Adipocyte (in vitro differentiated cells): ENCODE measurements at regions not wholly inside any gene's neighbourhood (a gene's known extent, or its start where the extent isn't known, plus 50 kb on each side); places are given as distances from the start of the nearest gene placed in this dataset.

Experiments used
- DNase-seq: peaks from one replicate; pipeline ENCODE4 v3.0.0-alpha.2; 2015; ENCODE audit warnings: low read depth
- H3K27me3 ChIP-seq: replicated peaks from 2 replicates; pipeline ENCODE4 v1.7.0; 2013; ENCODE audit warnings: mild to moderate bottlenecking, low read length, moderate library complexity; ENCODE audit not compliant: control insufficient read depth, insufficient read depth
- H3K36me3 ChIP-seq: 2 replicates; pipeline ENCODE4 v1.7.0; 2013; ENCODE audit warnings: low read length, mild to moderate bottlenecking, moderate library complexity; ENCODE audit not compliant: control insufficient read depth, insufficient read depth, severe bottlenecking
- H3K4me1 ChIP-seq: 2 replicates; pipeline ENCODE4 v1.7.0; 2013; ENCODE audit warnings: mild to moderate bottlenecking, low read length, moderate library complexity; ENCODE audit not compliant: control insufficient read depth, insufficient read depth
- H3K4me3 ChIP-seq: 2 replicates; pipeline ENCODE4 v1.7.0; 2013; ENCODE audit warnings: mild to moderate bottlenecking, low read length, moderate library complexity
- H3K9ac ChIP-seq: 2 replicates; pipeline ENCODE4 v1.7.0; 2013; ENCODE audit warnings: mild to moderate bottlenecking, low read length, moderate library complexity
- H3K9me3 ChIP-seq: 2 replicates; pipeline ENCODE4 v1.7.0; 2013; ENCODE audit warnings: mild to moderate bottlenecking, low read length, moderate library complexity; ENCODE audit not compliant: control insufficient read depth

GRCh38 chr2:175829741-175830140, 172.3 kb downstream of the LNPK start:
- Histone ChIP-seq H3K9me3 (peaks cover 8% of the 10 kb centered on the region), H3K9ac (no peak overlapping the region), H3K36me3 (no peaks in the 10 kb centered on the region), H3K27me3 (no peaks in the 10 kb centered on the region), H3K4me1 (peaks cover 10% of the 10 kb centered on the region), H3K4me3 (no peak overlapping the region)
- no peak for DNase-seq

- Histone ChIP-seq H3K27me3 (no peaks in the 10 kb centered on the region), H3K9me3 (peaks cover 8% of the 10 kb centered on the region), H3K4me1 (no peaks in the 10 kb centered on the region), H3K36me3 (no peaks in the 10 kb centered on the region), H3K4me3 (no peak overlapping the region), H3K9ac (no peak overlapping the region)
- DNase-seq: no peak
Measured at GRCh38 chr2:175827856-175828255, 174.2 kb downstream of the LNPK start.

GRCh38 chr2:175824243-175824642, 177.8 kb downstream of the LNPK start:
- H3K27me3 ChIP-seq: no peaks in the 10 kb centered on the region
- no peaks in the 10 kb centered on the region for H3K36me3 ChIP-seq
- no peaks in the 10 kb centered on the region for H3K4me1 ChIP-seq
- DNase-seq: peak; percentile 10
- peaks cover 8% of the 10 kb centered on the region for H3K9me3 ChIP-seq
- no peak overlapping the region for H3K9ac ChIP-seq
- no peak overlapping the region for H3K4me3 ChIP-seq

GRCh38 chr2:175823707-175824073, 178.4 kb downstream of the LNPK start:
- peaks cover 8% of the 10 kb centered on the region for H3K9me3 ChIP-seq
- H3K4me1 ChIP-seq: no peaks in the 10 kb centered on the region
- no peaks in the 10 kb centered on the region for H3K27me3 ChIP-seq
- no peak for DNase-seq
- H3K36me3 ChIP-seq: no peaks in the 10 kb centered on the region
- H3K4me3 ChIP-seq: no peak overlapping the region
- H3K9ac ChIP-seq: no peak overlapping the region

- Histone ChIP-seq H3K9me3 (peaks cover 8% of the 10 kb centered on the region), H3K9ac (no peak overlapping the region), H3K4me1 (no peaks in the 10 kb centered on the region), H3K4me3 (no peak overlapping the region), H3K27me3 (no peaks in the 10 kb centered on the region), H3K36me3 (no peaks in the 10 kb centered on the region)
- no peak for DNase-seq
Measured at GRCh38 chr2:175823002-175823706, 178.9 kb downstream of the LNPK start.

GRCh38 chr2:175817221-175817620, 184.8 kb downstream of the LNPK start:
- H3K27me3 ChIP-seq: no peaks in the 10 kb centered on the region
- no peak overlapping the region for H3K9ac ChIP-seq
- peaks cover 2% of the 10 kb centered on the region for H3K9me3 ChIP-seq
- no peak overlapping the region for H3K4me3 ChIP-seq
- H3K4me1 ChIP-seq: peaks cover 13% of the 10 kb centered on the region
- DNase-seq: no peak
- no peaks in the 10 kb centered on the region for H3K36me3 ChIP-seq

- Histone ChIP-seq H3K4me1 (peaks cover 13% of the 10 kb centered on the region), H3K9me3 (peaks cover 2% of the 10 kb centered on the region), H3K27me3 (no peaks in the 10 kb centered on the region), H3K9ac (no peak overlapping the region), H3K4me3 (no peak overlapping the region), H3K36me3 (no peaks in the 10 kb centered on the region)
- DNase-seq: peak; percentile 44
Measured at GRCh38 chr2:175815537-175815936, 186.5 kb downstream of the LNPK start.

GRCh38 chr2:175811971-175812370, 190.1 kb downstream of the LNPK start:
- no peaks in the 10 kb centered on the region for H3K27me3 ChIP-seq
- H3K36me3 ChIP-seq: no peaks in the 10 kb centered on the region
- DNase-seq: no peak
- H3K9ac ChIP-seq: no peak overlapping the region
- no peak overlapping the region for H3K4me3 ChIP-seq
- peaks cover 2% of the 10 kb centered on the region for H3K9me3 ChIP-seq
- peaks cover 18% of the 10 kb centered on the region for H3K4me1 ChIP-seq

- H3K9ac ChIP-seq: no peak overlapping the region
- H3K4me1 ChIP-seq: peaks cover 12% of the 10 kb centered on the region
- no peak overlapping the region for H3K4me3 ChIP-seq
- H3K27me3 ChIP-seq: no peaks in the 10 kb centered on the region
- no peaks in the 10 kb centered on the region for H3K36me3 ChIP-seq
- H3K9me3 ChIP-seq: no peaks in the 10 kb centered on the region
- DNase-seq: no peak
Measured at GRCh38 chr2:175808858-175809257, 193.2 kb downstream of the LNPK start.

- no peaks in the 10 kb centered on the region for H3K36me3 ChIP-seq
- no peak overlapping the region for H3K9ac ChIP-seq
- H3K27me3 ChIP-seq: no peaks in the 10 kb centered on the region
- no peaks in the 10 kb centered on the region for H3K9me3 ChIP-seq
- DNase-seq: no peak
- peaks cover 12% of the 10 kb centered on the region for H3K4me1 ChIP-seq
- H3K4me3 ChIP-seq: no peak overlapping the region
Measured at GRCh38 chr2:175808078-175808477, 194.0 kb downstream of the LNPK start.

- no peaks in the 10 kb centered on the region for H3K27me3 ChIP-seq
Measured at GRCh38 chr2:175807031-175807873, 194.8 kb downstream of the LNPK start.

More at GRCh38 chr2:175807031-175807873, 194.8 kb downstream of the LNPK start:
- Histone ChIP-seq H3K9me3 (no peaks in the 10 kb centered on the region), H3K4me1 (peaks cover 12% of the 10 kb centered on the region), H3K36me3 (no peaks in the 10 kb centered on the region), H3K4me3 (no peak overlapping the region), H3K9ac (no peak overlapping the region)
- peak; percentile 35 for DNase-seq
